GM23338 (cell line): ENCODE measurements at regions not wholly inside any gene's neighbourhood (a gene's known extent, or its start where the extent isn't known, plus 50 kb on each side); places are given as distances from the start of the nearest gene placed in this dataset.

Experiments used
- CREB1 ChIP-seq: fragments of 250-450 bp; sonication (Bioruptor Pico); IDR thresholded peaks from 2 replicates; pipeline ENCODE4 v1.5.0; 2020; ENCODE audit warnings: low read depth, mild to moderate bottlenecking, moderate library complexity
- CTCF ChIP-seq, 2 experiments: fragments of 200-600 bp in 1 of 2; sonication (generic) in 1 of 2; conservative IDR thresholded peaks; 2 replicates each; pipeline versions ENCODE4 v1.5.1 to v1.6.1; 2016 to 2017; ENCODE audit warnings: antibody characterized with exemption in 2 of 2, low read depth in 2 of 2, mild to moderate bottlenecking in 2 of 2, moderate library complexity in 1 of 2
- EZH2 ChIP-seq: fragments of 200-600 bp; sonication (generic); IDR thresholded peaks from one replicate; pipeline ENCODE4 v1.8.0; 2017; ENCODE audit warnings: antibody characterized with exemption, mild to moderate bottlenecking, low read depth; ENCODE audit not compliant: unreplicated experiment
- EZH2phosphoT487 ChIP-seq: fragments of 200-600 bp; sonication (generic); IDR thresholded peaks from one replicate; pipeline ENCODE4 v1.8.1; 2018; ENCODE audit warnings: antibody characterized with exemption; ENCODE audit not compliant: unreplicated experiment
- POLR2AphosphoS5 ChIP-seq: IDR thresholded peaks from 2 replicates; pipeline ENCODE4 v1.6.1; 2016; ENCODE audit warnings: antibody characterized with exemption, low read depth
- REST ChIP-seq: IDR thresholded peaks from one replicate; pipeline ENCODE4 v1.6.1; 2018; ENCODE audit warnings: antibody characterized with exemption; ENCODE audit not compliant: unreplicated experiment

GRCh38 chr13:50357586-50358118 is 342.4 kb downstream of the KCNRG start:
- TF ChIP-seq CTCF (conservative IDR thresholded peaks at IDR 0.05; ENCODE audit: low read depth in 2 of 2) = no peak
- no peak for TF ChIP-seq REST
- TF ChIP-seq EZH2 = no peak
- no peak for TF ChIP-seq EZH2phosphoT487
- TF ChIP-seq POLR2AphosphoS5 = no peak
- no peak for TF ChIP-seq CREB1
